22Rv1 (cell line): ENCODE measurements at regions not wholly inside any gene's neighbourhood (a gene's known extent, or its start where the extent isn't known, plus 50 kb on each side); places are given as distances from the start of the nearest gene placed in this dataset.

ENCODE experiments used
- CTCF ChIP-seq: fragments of 450-650 bp; IDR thresholded peaks from 2 replicates; pipeline ENCODE4 v1.5.1; 2017; ENCODE audit warnings: mild to moderate bottlenecking
- ZFX ChIP-seq: fragments of 450-650 bp; IDR thresholded peaks from 2 replicates; pipeline ENCODE4 v1.6.1; 2017; ENCODE audit warnings: antibody characterized with exemption, borderline replicate concordance

- TF ChIP-seq CTCF (no peak), ZFX (no peak)
Measured at GRCh38 chr12:14065616-14066015, 84.2 kb upstream of the GRIN2B start.
